IPS-NIHi11 (cell line): ENCODE measurements at regions not wholly inside any gene's neighbourhood (a gene's known extent, or its start where the extent isn't known, plus 50 kb on each side); places are given as distances from the start of the nearest gene placed in this dataset.
"Not testable (repeated sequence)": the region's sequence is repeated elsewhere in the genome, so short reads cannot be mapped to it uniquely, and the experiment has no call there.

Experiments
- DNase-seq: peaks from one replicate; pipeline ENCODE4 v3.0.0; 2012; ENCODE audit warnings: mixed read lengths, low spot score

DNA sequence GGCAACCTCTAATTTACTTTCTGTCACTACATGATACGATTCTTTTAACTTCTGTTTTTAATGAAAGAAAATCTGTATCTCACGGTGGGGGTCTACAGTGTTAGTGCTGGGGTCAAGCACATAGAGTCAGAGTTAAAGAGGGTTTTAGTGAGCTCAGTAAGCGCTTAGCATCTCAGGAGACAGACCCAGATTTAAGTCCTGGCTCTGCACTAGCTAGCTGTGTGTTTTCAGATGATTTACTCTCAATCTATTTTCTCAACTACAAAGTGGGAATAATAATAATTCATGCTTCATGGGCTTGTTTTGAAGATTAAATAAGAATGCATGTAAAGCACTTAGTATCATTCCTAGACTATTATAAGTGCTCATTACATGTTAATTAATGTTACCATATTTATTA, 63.4 kb upstream of the KBTBD8 start:
- no peak for DNase-seq

DNA sequence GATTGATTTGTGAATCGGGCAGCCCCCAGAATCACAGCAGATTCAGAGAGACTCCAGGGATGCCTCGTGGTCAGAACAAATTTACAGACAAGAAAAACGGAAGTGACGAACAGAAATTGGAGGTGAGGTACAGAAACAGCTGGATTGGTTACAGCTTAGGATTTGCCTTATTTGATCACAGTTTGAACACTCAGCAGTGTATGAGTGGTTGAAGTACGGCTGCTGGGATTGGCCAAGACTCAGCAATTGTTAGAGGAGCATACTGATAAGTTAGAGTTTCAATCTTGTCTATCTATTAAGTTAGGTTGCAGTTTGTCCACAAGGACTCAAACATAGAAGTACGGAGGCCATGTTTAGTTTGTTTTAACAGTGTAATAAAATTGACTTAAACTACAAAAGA, 61.1 kb upstream of the KBTBD8 start:
- not testable (repeated sequence) for DNase-seq

DNA sequence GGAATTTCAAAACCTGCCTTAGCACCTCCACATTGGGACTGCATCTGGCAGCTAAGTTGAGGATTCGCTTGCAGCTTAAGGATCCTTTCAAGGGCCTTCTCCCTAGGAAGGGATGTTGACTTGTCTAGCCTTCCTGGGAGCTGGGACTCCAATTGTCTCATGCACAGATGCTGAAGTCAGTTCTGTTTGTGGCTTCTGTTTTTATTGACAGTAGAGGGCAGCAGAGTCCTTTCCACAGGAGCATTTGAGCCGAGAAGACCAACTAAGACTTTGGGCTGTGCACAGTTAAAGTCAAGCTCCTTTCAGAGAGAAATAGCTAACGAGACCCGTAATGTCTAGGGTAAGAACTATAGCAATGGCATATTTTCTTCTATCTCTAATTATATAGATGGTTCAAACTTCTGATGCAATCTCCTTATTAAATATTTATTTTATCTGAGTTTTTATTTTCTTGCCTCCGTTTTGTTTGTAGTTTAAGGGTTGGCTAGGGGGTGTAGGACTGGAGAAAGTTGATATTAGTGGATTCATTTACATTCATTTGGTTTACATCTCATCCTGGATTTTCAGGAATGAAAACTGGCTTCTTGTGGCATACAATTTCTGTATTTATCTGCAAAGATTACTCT, 59.7 kb upstream of the KBTBD8 start:
- peak; percentile 61 for DNase-seq

- no peak for DNase-seq
Observed at GRCh38 chr3:66948041-66948440, 50.1 kb upstream of the KBTBD8 start.
